ENCODE measurements at regions not wholly inside any gene's neighbourhood (a gene's known extent, or its start where the extent isn't known, plus 50 kb on each side); places are given as distances from the start of the nearest gene placed in this dataset.
"Not testable (repeated sequence)": the region's sequence is repeated elsewhere in the genome, so short reads cannot be mapped to it uniquely, and the experiment has no call there.

DNA sequence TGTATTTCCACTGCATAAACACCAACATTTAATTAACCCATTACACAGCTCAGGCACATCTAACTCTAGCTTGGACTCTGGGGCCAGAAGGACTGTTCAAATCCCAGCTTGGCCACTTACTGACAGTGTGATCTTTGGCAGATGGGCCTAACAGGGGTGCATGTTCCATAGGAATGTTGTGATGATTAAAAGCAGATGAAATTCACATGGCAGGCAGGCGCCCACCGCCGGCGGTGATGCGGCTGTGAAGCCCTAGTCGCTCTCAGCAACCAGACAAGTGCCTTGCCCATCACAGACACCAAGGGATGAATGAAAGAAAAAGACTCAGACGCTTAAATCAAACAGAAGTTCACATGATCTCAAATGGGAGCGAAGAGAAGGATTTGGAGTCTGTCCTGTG lies 84.6 kb upstream of the WSB1 start:
- TF ChIP-seq, protein P1, sequence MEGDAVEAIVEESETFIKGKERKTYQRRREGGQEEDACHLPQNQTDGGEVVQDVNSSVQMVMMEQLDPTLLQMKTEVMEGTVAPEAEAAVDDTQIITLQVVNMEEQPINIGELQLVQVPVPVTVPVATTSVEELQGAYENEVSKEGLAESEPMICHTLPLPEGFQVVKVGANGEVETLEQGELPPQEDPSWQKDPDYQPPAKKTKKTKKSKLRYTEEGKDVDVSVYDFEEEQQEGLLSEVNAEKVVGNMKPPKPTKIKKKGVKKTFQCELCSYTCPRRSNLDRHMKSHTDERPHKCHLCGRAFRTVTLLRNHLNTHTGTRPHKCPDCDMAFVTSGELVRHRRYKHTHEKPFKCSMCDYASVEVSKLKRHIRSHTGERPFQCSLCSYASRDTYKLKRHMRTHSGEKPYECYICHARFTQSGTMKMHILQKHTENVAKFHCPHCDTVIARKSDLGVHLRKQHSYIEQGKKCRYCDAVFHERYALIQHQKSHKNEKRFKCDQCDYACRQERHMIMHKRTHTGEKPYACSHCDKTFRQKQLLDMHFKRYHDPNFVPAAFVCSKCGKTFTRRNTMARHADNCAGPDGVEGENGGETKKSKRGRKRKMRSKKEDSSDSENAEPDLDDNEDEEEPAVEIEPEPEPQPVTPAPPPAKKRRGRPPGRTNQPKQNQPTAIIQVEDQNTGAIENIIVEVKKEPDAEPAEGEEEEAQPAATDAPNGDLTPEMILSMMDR (IDR thresholded peaks at IDR 0.05; ENCODE audit: insufficient read depth, low read length, severe bottlenecking): no peak
- FAIRE-seq (peak; percentile 64), DNase-seq (ENCODE audit: low read depth) (no peak)
- no peaks in the 10 kb centered on the region for H3K27me3 ChIP-seq (ENCODE audit: control insufficient read depth, insufficient read depth, low read length)
- no peaks in the 10 kb centered on the region for H3K36me3 ChIP-seq (ENCODE audit: control insufficient read depth, insufficient read depth, low read length)
- no peak overlapping the region for H3K4me3 ChIP-seq (ENCODE audit: low read depth, low read length)

DNA sequence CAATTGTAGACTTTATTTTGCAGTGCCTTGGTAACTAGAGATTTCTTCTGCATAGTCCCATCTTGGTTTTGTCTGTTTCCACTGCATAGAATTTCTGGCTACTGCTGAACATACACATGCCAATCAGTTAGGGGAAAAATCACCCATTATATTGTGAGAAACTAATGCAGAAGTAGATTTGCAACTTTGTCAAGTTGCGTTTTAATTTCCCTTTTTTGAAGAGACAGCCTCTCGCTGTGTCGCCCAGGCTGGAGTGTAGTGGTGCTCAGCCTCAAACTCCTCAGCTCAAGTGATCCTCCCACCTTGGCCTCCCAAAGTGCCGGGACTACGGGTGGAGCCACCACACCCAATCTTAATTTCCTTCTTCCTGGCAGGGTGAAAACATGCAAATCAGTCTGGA lies 83.1 kb upstream of the WSB1 start:
- DNase-seq (ENCODE audit: low read depth); H3K4me3 ChIP-seq (ENCODE audit: low read depth, low read length); H3K27me3 ChIP-seq (ENCODE audit: control insufficient read depth, insufficient read depth, low read length); H3K36me3 ChIP-seq (ENCODE audit: control insufficient read depth, insufficient read depth, low read length): not testable (repeated sequence)
- peak; percentile 47 for FAIRE-seq

DNA sequence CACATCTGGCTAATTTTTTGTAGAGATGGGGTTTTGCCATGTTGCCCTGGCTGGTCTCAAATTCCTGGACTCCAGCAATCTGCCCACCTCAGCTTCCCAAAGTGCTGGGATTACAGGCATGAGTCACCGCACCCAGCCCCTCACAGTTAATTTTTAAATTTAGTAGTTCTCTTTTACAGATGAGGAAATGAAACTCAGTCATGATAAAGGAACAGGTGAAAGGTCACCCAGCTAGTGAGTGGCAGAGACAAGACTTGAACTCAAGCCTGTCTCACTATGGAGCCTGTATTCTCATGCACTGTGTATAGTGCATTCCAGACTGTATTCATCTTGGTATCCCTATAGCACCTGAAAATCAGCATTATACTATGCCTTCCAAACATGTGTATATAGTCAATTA lies 77.1 kb upstream of the WSB1 start:
- TF ChIP-seq, protein P1 (IDR thresholded peaks at IDR 0.05; ENCODE audit: insufficient read depth, low read length, severe bottlenecking): no peak
- Histone ChIP-seq H3K36me3 (ENCODE audit: control insufficient read depth, insufficient read depth, low read length) (no peaks in the 10 kb centered on the region), H3K27me3 (ENCODE audit: control insufficient read depth, insufficient read depth, low read length) (no peaks in the 10 kb centered on the region), H3K4me3 (ENCODE audit: low read depth, low read length) (no peak overlapping the region)
- DNase-seq (ENCODE audit: low read depth): no peak
- FAIRE-seq: no peak

DNA sequence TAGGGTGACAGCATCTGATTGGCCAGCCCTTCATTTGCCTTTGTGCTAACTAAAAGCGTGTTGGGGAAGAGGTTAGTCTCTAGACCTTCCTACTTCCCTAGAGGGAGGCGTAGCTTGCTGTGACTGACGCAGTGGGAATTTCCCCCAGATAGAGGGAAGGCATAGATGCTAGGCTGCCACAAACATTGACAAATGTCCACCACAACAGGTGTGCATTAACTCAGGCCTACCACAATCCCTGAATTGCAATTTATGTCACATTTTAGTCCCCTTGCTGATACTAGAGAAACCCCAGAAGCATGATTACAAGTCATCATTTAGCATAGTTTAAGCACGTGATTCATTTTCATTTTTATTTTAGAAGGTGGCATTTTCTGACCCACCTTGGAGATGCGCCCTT lies 76.3 kb upstream of the WSB1 start:
- TF ChIP-seq, protein P1 (IDR thresholded peaks at IDR 0.05; ENCODE audit: insufficient read depth, low read length, severe bottlenecking): no peak
- H3K36me3 ChIP-seq (ENCODE audit: control insufficient read depth, insufficient read depth, low read length): no peaks in the 10 kb centered on the region
- no peak for FAIRE-seq

DNA sequence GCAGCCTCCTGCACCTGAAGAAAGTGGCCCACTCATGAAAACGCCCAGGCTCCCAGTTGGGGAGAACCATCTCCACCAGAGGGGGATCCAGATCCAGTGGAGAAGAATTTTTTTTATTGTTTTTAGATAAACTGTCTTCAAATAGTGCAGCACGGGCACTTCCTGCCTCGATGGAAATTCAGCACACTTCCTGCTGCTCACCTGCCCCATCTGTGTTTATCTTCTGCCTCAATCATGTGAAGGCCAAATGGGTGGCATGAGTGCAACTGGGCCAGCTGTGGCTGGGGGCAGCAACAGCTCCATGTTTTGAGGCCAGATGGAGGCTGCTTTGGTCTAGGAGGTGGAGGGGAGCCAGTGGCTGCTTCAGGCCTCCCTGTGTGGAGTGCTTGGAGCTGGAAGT lies 75.9 kb upstream of the WSB1 start:
- H3K36me3 ChIP-seq (ENCODE audit: control insufficient read depth, insufficient read depth, low read length): no peaks in the 10 kb centered on the region
- no peak overlapping the region for H3K4me3 ChIP-seq (ENCODE audit: low read depth, low read length)
- H3K27me3 ChIP-seq (ENCODE audit: control insufficient read depth, insufficient read depth, low read length): no peaks in the 10 kb centered on the region
- FAIRE-seq (no peak), DNase-seq (ENCODE audit: low read depth) (no peak)
- TF ChIP-seq, protein P1 (IDR thresholded peaks at IDR 0.05; ENCODE audit: insufficient read depth, low read length, severe bottlenecking): no peak

More for the DNA sequence above, 76.3 kb upstream of the WSB1 start:
- DNase-seq (ENCODE audit: low read depth): no peak
- no peak overlapping the region for H3K4me3 ChIP-seq (ENCODE audit: low read depth, low read length)
- H3K27me3 ChIP-seq (ENCODE audit: control insufficient read depth, insufficient read depth, low read length): no peaks in the 10 kb centered on the region

DNA sequence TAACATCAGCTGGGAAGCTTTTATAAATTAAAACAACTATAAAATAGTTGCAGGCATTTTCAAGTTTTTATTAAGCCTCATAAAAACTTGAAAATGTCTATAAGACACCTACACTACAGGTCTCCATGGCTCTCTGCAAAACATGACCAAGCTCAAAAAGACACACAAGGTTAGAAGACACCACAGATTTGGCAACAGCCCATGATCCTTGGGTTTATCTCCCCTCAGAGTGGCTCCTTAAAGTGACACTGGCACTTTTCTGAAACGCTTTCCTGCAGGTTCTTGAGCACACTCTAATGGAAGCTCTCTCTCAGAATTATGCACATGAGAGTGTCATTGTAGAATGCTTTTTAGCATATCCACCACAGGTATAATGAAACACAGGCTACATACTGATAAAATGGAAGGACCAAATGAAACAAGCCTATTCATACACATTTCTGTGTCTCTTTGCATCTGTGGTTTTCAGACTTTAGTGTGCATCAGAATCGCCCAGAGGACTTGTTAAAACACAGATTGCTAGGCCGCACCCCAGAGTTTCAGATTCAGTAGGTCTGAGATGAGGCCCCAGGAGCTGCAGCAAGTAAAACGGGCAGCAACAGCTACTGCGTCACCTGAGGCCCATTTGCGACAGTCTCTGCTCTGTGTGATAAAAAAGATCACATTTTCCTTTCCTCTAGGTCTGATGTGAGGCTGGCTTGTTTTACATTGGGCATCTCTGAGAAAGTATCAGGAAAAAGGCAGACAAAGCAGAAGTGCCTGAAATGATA lies 75.0 kb upstream of the WSB1 start:
- no peak overlapping the region for H3K4me3 ChIP-seq (ENCODE audit: low read depth, low read length)
- DNase-seq (ENCODE audit: low read depth) (no peak), FAIRE-seq (no peak)
- no peaks in the 10 kb centered on the region for H3K36me3 ChIP-seq (ENCODE audit: control insufficient read depth, insufficient read depth, low read length)
- TF ChIP-seq, protein P1 (IDR thresholded peaks at IDR 0.05; ENCODE audit: insufficient read depth, low read length, severe bottlenecking): no peak
- H3K27me3 ChIP-seq (ENCODE audit: control insufficient read depth, insufficient read depth, low read length): no peaks in the 10 kb centered on the region

All from bronchial epithelial cell (primary cell).